PC-9 (cell line): ENCODE measurements at regions not wholly inside any gene's neighbourhood (a gene's known extent, or its start where the extent isn't known, plus 50 kb on each side); places are given as distances from the start of the nearest gene placed in this dataset.

Experiments used
- CTCF ChIP-seq: fragments of 200-600 bp; sonication (generic); conservative IDR thresholded peaks from 2 replicates; pipeline ENCODE4 v1.6.1; 2017; ENCODE audit warnings: mixed run types, antibody characterized with exemption, mild to moderate bottlenecking, moderate library complexity
- EZH2 ChIP-seq: fragments of 200-600 bp; sonication (generic); IDR thresholded peaks from 2 replicates; pipeline ENCODE4 v1.8.0; 2017; ENCODE audit warnings: antibody characterized with exemption, low read depth

GRCh38 chr22:33129621-33130020, 71.4 kb upstream of the SYN3 start:
- TF ChIP-seq EZH2: no peak
- TF ChIP-seq CTCF: no peak
